Right hindlimb (tissue), 1 donor: ENCODE measurements at regions not wholly inside any gene's neighbourhood (a gene's known extent, or its start where the extent isn't known, plus 50 kb on each side); places are given as distances from the start of the nearest gene placed in this dataset.
"Not testable (repeated sequence)": the region's sequence is repeated elsewhere in the genome, so short reads cannot be mapped to it uniquely, and the experiment has no call there.

Experiments used
- DNase-seq: peaks from one replicate; pipeline ENCODE4 v3.0.0-alpha.2; 2018

DNA sequence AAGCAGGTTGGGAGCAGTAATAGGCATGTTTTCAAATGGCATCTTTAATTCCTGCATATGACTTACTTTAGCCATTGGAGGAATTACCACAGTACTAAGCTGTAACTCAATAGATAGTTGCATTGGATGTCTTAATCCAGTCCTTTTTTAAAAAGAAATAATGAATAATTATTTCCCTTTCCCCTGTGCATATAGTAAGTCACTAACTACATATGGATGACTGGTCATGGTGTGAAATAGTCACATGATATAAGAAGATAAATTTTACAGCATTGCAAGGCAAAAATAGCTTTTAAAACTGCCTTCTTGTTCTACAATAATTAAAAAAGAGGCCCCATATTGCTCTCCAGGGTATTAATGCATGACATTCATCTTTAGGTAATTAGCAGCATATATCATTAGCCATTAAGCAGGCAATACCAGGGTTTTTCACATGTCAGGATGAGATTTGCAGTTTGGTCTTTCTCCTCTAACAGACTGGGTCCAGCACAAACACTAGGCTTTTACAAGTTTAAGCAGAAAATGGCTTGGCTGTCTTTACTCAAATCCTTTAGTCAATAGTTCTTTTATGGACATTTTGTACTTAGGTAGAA, 606.4 kb upstream of the RORB start:
- no peak for DNase-seq

DNA sequence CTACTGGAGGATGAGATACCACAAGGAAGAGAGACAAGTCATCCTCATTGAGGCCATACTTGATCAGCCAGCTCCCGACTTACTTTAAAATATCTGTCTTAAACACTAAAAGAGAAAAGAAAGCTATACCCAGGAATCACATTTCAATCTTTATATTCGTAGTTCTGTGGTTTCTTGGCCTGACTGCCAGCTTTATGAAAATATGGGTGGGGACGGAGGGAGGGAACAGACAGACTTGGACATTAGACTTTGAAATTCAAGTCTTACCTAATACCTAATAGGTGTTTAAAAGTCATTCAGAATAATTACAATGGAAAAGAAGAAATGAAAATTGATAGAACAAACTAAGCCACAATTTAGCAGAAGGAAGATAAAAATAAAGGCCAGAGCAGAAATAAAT, 604.8 kb upstream of the RORB start:
- DNase-seq: no peak

DNA sequence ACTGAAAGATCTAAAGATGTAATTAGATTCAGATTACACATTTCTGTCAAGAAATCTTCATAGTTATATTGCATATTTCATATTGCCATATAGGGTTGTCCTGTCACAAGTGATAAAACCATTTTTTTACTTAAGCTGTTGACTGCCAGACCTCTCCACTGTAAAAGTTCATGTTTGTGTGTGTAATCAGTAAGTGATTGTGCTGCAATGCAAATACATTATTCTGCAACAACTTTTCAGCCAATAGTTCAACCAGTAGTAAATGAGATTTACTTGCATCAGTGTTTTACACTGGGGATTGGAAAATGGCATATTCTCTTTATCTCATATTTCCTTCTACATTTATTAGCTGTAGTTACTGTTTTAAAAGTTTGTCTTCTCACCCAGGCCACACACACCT, 603.9 kb upstream of the RORB start:
- no peak for DNase-seq

GRCh38 chr9:73896061-73896460, 601.1 kb upstream of the RORB start:
- DNase-seq: no peak

- no peak for DNase-seq
Observed at GRCh38 chr9:73906671-73907070, 590.5 kb upstream of the RORB start.

DNA sequence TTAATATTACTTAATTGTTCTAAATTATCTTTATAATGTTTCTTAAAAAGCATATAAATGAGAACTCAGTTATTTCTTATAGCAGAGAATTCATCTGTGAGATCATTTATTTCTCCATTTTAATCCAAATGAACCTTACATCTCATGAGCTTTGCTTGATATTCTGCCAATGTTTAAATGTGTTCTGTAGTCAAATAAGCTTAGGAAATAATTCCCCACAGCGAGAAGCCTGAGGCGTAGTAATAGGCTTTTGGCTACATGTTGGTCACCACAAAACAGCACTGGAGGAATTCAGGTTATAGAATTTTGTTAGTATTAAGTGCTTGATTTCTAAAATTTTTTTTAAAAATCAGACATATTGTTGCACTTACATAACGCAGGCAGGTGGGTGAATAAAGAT, 585.3 kb upstream of the RORB start:
- DNase-seq: no peak

DNA sequence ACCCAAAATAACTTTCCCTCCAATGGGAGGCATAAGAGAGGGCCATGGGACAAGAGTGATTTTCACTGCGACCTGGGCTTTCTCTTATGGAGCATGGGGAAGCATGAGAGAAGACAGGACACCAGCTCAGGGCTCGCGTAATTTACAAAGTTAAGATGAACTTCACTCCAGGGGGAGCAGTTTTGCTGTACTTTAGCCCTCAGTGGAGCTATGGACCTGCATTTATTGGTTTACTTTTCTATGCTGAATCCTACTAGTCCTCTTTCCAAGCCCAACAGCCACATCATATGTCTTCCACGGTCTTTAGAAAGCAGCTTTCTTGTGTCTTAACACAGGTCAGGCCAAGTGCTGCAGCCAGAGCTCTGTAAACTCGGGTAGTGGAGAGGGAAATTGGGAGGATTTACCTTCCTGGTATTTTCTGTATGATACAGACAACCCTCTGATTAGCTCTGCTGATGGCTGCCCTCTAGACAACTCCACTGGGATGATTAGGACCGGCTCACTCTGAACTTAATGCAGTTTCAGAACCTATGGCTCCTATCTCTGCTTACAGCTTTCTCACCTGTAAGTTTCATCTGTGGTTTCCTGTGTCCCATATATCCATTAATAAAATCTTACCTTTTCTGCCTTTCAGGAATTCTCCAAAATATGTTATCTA, 581.0 kb upstream of the RORB start:
- DNase-seq: no peak

DNA sequence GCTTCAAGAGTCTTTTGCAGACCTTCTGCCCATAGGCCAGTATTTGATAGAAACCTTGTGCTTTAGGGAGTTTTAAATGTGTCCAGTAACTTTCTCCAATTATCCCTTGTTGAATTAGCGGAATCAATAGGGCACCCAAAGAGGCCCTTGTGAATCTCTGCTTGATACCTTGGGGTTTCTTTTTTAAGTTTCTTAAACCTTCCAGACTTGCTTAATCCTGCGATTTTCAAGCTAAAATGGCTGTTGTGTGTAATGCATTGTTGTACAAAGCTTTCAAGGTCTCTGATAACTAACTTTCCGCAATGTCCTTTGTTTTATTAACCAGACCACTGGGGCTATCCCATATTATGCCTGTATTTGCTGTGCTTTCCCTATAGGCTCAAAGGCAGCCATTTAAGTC, 577.4 kb upstream of the RORB start:
- no peak for DNase-seq

DNA sequence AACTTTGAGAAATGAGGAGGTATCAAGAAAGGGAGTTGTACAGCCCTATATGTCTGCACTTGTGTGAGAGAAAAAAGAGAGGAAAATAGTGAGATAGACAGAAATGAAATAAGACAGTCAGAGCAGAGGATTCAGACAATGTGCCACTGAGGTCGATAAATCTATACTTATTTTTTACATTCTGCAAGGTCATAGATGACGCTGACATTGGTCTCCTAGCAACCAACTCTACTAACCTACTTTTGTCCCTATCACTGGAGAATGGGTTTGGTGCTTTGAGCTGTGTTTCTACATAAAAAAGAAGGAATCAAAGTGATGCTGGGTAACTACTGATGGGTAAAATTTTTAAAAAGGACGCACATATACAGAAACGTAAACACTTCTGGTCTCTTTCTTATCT, 573.3 kb upstream of the RORB start:
- DNase-seq: no peak

- no peak for DNase-seq
Observed at GRCh38 chr9:73951147-73951546, 546.0 kb upstream of the RORB start.

- no peak for DNase-seq
Observed at GRCh38 chr9:73962792-73963191, 534.3 kb upstream of the RORB start.

- no peak for DNase-seq
Observed at GRCh38 chr9:73969936-73970335, 527.2 kb upstream of the RORB start.

GRCh38 chr9:73976424-73976823, 520.7 kb upstream of the RORB start:
- DNase-seq: not testable (repeated sequence)

DNA sequence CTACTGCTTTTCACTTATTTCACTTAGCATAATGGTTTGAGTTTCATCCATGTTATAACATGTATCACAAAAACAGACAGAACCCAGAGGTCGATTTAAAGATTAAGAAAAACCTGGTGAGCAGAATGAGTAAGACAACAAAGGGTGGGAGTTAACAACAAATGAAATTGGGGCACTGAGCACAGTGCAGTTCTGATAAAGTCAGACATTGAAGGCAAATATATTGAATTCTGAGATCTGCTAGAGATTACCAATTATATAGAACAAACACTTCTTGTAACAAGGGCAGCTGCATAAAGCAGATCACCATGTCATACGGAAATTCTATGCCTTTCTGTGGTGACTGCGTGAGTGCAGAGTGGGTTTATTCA, 517.3 kb upstream of the RORB start:
- no peak for DNase-seq

GRCh38 chr9:73980754-73981153, 516.4 kb upstream of the RORB start:
- DNase-seq: no peak

- no peak for DNase-seq
Observed at GRCh38 chr9:73981405-73981804, 515.7 kb upstream of the RORB start.

GRCh38 chr9:73995836-73996235, 501.3 kb upstream of the RORB start:
- no peak for DNase-seq

GRCh38 chr9:73996844-73997243, 500.3 kb upstream of the RORB start:
- no peak for DNase-seq

DNA sequence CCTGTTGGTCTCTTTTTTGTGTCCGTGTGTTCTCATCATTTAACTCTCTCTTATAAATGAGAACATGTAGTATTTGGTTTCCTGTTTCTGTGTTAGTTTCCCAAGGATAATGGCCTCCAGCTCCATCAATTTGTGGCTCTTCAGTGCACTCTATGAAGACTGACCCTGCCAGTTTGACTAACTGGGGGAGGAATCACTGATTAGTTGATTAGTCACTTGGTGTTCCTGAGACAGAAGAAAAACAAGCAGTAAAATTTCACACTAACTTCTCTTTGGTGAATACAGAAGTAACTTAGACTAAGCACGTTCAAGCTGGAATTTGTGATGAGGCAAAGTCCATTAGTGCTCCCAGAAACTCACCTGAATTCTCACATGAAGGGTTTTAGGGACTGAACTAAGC, 495.8 kb upstream of the RORB start:
- no peak for DNase-seq

GRCh38 chr9:74006935-74007334, 490.2 kb upstream of the RORB start:
- no peak for DNase-seq

GRCh38 chr9:74007833-74008232, 489.3 kb upstream of the RORB start:
- no peak for DNase-seq

- DNase-seq: no peak
Observed at GRCh38 chr9:74016004-74016403, 481.1 kb upstream of the RORB start.

GRCh38 chr9:74025402-74025925, 471.7 kb upstream of the RORB start:
- DNase-seq: no peak

GRCh38 chr9:74032421-74032820, 464.7 kb upstream of the RORB start:
- DNase-seq: no peak

GRCh38 chr9:74035786-74036185, 461.3 kb upstream of the RORB start:
- DNase-seq: no peak
